HT-29 (cell line): ENCODE measurements at regions not wholly inside any gene's neighbourhood (a gene's known extent, or its start where the extent isn't known, plus 50 kb on each side); places are given as distances from the start of the nearest gene placed in this dataset.

ENCODE experiments used
- DNase-seq: peaks from one replicate; pipeline ENCODE4 v3.0.0-alpha.2; 2015; ENCODE audit warnings: low spot score

DNA sequence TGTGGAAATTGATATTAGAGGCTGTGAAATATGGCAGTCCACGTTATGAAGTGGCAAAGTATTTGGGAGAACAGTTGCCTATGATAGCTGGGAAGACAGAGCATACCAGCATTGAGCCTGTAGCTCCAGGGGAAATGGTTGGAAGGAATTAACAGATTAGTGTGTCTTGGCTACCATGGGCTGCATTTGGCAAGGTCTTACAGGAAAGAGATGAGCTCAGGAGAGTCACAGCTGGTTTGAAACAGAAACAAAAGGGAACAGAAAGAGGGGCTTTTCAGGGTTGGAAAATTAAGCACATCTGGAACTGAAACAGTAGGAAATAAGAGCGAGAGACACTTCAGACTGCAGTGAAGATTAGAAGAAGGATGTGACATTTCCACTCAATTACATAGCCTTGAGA lies 141.7 kb downstream of the FBLN2 start:
- DNase-seq = no peak

DNA sequence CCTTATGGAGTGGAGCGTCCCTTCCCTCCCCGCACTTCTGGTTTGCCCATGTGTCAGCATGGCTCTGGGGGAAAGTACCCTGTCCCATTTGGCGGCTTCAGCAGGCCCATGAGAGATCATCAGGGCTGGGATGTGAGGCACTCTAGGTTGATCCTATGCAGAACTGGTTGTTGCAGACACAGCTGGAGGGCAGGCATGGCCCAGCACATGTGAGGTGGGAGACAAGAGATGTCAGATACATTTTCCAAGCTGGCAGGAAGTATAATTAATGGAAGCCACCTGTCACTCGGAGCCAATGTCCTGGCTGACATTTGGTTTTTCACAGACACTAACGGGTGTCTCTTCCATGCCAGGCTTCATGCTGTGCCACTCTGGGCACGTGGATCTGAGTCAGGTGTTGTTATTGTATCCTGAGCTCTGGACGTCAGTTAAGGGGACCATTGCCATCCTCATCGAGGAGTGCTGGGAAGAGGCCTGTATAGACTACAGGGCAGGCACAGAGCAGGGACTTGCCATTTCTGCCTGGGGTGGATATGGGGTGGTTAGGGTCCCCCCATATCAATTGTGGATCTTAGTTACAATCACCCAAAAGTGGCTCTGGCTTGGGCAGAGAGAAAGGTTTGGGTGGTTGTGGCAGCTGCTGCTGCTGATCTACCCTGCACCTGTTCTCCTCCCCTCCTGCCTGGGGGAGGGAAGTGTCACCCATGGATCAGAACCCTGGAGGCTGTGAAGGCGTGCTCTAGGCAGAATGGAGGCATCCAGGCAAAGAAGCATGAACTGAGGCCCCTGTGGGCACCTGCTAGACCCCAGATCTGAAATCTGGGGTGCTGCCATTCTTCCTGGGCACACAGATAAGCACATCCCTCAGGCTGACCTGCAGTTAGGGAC lies 140.7 kb downstream of the FBLN2 start:
- DNase-seq = no peak

DNA sequence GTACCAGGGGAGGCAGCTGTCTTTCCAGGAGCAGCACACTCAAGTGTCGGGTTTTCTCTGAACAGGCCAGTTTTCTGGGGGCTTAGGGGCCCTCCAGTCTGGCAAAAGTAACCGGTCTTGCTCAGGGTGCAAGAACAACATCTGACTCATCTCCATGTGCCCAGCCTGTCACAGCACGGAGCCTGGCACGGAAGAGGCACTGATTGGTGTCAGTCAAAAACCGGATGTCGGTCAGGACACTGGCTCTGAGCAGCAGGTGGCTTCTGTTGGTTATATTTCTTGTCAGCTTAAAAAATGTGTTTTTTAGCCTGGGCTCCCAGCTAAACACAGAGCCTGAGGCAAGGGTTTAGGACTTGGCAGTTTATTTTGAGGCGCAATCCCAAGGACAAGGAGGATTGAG lies 139.9 kb downstream of the FBLN2 start:
- no peak for DNase-seq

DNA sequence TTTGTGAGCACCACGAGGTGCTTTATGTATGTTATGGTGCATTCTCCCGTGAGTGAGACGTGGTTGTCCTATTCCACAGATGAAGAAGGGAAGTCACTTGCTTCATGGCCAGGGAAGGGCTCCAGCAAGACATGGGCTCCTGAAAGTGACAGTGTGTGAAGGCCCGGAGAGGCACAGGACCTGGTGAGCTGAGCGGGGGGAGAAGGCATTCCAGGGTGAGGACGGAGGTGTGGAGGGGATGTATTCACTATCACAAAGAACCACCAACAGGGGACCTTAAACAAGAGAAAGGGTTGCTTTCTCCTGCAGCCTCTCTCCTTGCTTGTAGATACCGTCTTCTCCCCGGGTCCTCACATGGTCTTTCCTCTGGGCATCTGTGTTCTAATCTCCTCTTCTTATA lies 139.1 kb downstream of the FBLN2 start:
- no peak for DNase-seq
